ENCODE measurements at regions not wholly inside any gene's neighbourhood (a gene's known extent, or its start where the extent isn't known, plus 50 kb on each side); places are given as distances from the start of the nearest gene placed in this dataset.
A peak's percentile ranks its signal among the peaks of the same experiment; 100 is the strongest.
"Not testable (repeated sequence)": the region's sequence is repeated elsewhere in the genome, so short reads cannot be mapped to it uniquely, and the experiment has no call there.

GRCh38 chrX:38943120-38943519 is 141.9 kb downstream of the MID1IP1 start:
- DNase-seq: no peak

GRCh38 chrX:38948046-38948445 is 146.8 kb downstream of the MID1IP1 start:
- no peak for DNase-seq

GRCh38 chrX:38954520-38954919 is 153.3 kb downstream of the MID1IP1 start:
- no peak for DNase-seq

GRCh38 chrX:38959736-38960135 is 158.5 kb downstream of the MID1IP1 start:
- DNase-seq: no peak

- no peak for DNase-seq
Observed at GRCh38 chrX:38960137-38960536, 158.9 kb downstream of the MID1IP1 start.

GRCh38 chrX:38961936-38962335 is 160.7 kb downstream of the MID1IP1 start:
- DNase-seq: no peak

- DNase-seq: not testable (repeated sequence)
Observed at GRCh38 chrX:38963244-38963643, 162.0 kb downstream of the MID1IP1 start.

- no peak for DNase-seq
Observed at GRCh38 chrX:38965888-38966287, 164.6 kb downstream of the MID1IP1 start.

- no peak for DNase-seq
Observed at GRCh38 chrX:38968344-38969216, 167.3 kb downstream of the MID1IP1 start.

- DNase-seq: no peak
Observed at GRCh38 chrX:38970074-38970473, 168.8 kb downstream of the MID1IP1 start.

- DNase-seq: no peak
Observed at GRCh38 chrX:38970845-38971244, 169.6 kb downstream of the MID1IP1 start.

- no peak for DNase-seq
Observed at GRCh38 chrX:38973322-38973721, 172.1 kb downstream of the MID1IP1 start.

GRCh38 chrX:38974542-38974941 is 173.3 kb downstream of the MID1IP1 start:
- no peak for DNase-seq

- DNase-seq: no peak
Observed at GRCh38 chrX:38975368-38975942, 174.2 kb downstream of the MID1IP1 start.

GRCh38 chrX:38982370-38982769 is 181.1 kb downstream of the MID1IP1 start:
- no peak for DNase-seq

- no peak for DNase-seq
Observed at GRCh38 chrX:38982843-38983242, 181.6 kb downstream of the MID1IP1 start.

GRCh38 chrX:38985375-38985774 is 184.1 kb downstream of the MID1IP1 start:
- peak; percentile 27 for DNase-seq

- no peak for DNase-seq
Observed at GRCh38 chrX:38985945-38986344, 184.7 kb downstream of the MID1IP1 start.

- peak; percentile 4 for DNase-seq
Observed at GRCh38 chrX:38986586-38986985, 185.3 kb downstream of the MID1IP1 start.

- DNase-seq: peak; percentile 63
Observed at GRCh38 chrX:38987198-38987651, 186.0 kb downstream of the MID1IP1 start.

GRCh38 chrX:38988301-38988700 is 187.0 kb downstream of the MID1IP1 start:
- DNase-seq: no peak

GRCh38 chrX:38989076-38989475 is 187.8 kb downstream of the MID1IP1 start:
- no peak for DNase-seq

GRCh38 chrX:38991656-38992440 is 190.6 kb downstream of the MID1IP1 start:
- DNase-seq: no peak
